ENCODE measurements at regions not wholly inside any gene's neighbourhood (a gene's known extent, or its start where the extent isn't known, plus 50 kb on each side); places are given as distances from the start of the nearest gene placed in this dataset.

DNA sequence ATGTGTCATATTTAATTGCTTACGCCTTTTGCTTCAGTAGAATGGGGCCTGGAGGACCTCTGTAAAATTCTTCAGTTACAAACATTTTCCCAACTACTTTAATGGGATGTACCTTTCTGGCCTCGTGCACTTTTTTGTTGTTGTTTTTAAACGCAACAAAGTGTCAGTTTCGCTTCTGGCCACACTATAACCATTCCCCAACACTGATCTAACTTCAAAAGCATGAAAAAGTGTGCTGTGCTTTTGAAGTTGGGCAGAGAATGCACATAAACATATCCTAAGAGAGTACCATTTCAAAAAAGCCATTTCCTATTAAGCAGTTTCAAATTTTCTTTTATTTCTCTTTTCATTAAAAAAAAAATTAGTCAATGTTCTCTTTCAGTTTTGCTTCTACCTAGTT, 435.8 kb downstream of the CNTN6 start:
- no peaks in the 10 kb centered on the region for H3K4me1 ChIP-seq
- H3K9me3 ChIP-seq = no peaks in the 10 kb centered on the region
- H3K27me3 ChIP-seq = no peaks in the 10 kb centered on the region
- H3K27ac ChIP-seq = no peak overlapping the region
- no peaks in the 10 kb centered on the region for H3K36me3 ChIP-seq
- H3K4me3 ChIP-seq = no peak overlapping the region
- 59 to 80% methylated on average over 4 of the region's 4 CpGs for WGBS, 2 donors (ENCODE audit: low coverage in 1 of 2)
- ATAC-seq = no peak
- TF ChIP-seq POLR2AphosphoS5 (IDR thresholded peaks at IDR 0.05) (no peak), EP300 (IDR thresholded peaks at IDR 0.05) (no peak), POLR2A (IDR thresholded peaks at IDR 0.05) (no peak), CTCF (IDR thresholded peaks at IDR 0.05) (no peak)

GRCh38 chr3:1529676-1530075, 436.9 kb downstream of the CNTN6 start:
- no peak for ATAC-seq
- 55 to 60% methylated on average over 4 of the region's 4 CpGs for WGBS, 2 donors (ENCODE audit: low coverage in 1 of 2)
- Histone ChIP-seq H3K36me3 (no peaks in the 10 kb centered on the region), H3K9me3 (no peaks in the 10 kb centered on the region), H3K27ac (no peak overlapping the region), H3K4me3 (no peak overlapping the region), H3K27me3 (no peaks in the 10 kb centered on the region), H3K4me1 (no peaks in the 10 kb centered on the region)
- no peak for TF ChIP-seq CTCF (IDR thresholded peaks at IDR 0.05)
- no peak for TF ChIP-seq POLR2AphosphoS5 (IDR thresholded peaks at IDR 0.05)
- no peak for TF ChIP-seq POLR2A (IDR thresholded peaks at IDR 0.05)
- no peak for TF ChIP-seq EP300 (IDR thresholded peaks at IDR 0.05)

DNA sequence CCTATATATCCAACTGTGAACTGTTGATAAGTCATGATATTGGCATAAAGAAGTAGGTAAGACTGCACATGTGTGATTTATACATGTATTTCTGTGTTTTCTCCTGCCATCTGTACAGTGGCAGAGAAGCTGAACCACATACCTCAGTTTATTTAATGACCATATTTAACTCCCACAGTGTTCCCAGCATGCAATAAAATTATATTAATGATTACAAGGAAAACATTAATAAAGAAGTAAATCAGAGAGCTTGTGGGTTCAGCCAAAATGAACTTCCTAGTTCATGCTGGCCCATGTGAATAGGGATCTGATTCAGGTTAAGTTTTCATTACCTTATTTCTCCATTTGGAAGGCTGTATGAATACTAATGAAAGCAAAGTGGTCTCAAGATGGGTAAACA, 439.2 kb downstream of the CNTN6 start:
- Histone ChIP-seq H3K4me1 (no peaks in the 10 kb centered on the region), H3K4me3 (no peak overlapping the region), H3K9me3 (peaks cover 0 to 14% (median 0%) of the 10 kb centered on the region in 3 donors), H3K27ac (no peak overlapping the region), H3K27me3 (no peaks in the 10 kb centered on the region), H3K36me3 (no peaks in the 10 kb centered on the region)
- TF ChIP-seq CTCF (IDR thresholded peaks at IDR 0.05) (no peak), EP300 (IDR thresholded peaks at IDR 0.05) (no peak), POLR2AphosphoS5 (IDR thresholded peaks at IDR 0.05) (no peak), POLR2A (IDR thresholded peaks at IDR 0.05) (no peak)
- ATAC-seq = no peak

GRCh38 chr3:1532935-1533606, 440.2 kb downstream of the CNTN6 start:
- H3K27me3 ChIP-seq = no peaks in the 10 kb centered on the region
- no peak overlapping the region for H3K4me3 ChIP-seq
- TF ChIP-seq EP300 (IDR thresholded peaks at IDR 0.05) (no peak), POLR2A (IDR thresholded peaks at IDR 0.05) (no peak), CTCF (IDR thresholded peaks at IDR 0.05) (no peak), POLR2AphosphoS5 (IDR thresholded peaks at IDR 0.05) (no peak)
- no peak overlapping the region for H3K27ac ChIP-seq
- 90 to 94% methylated on average over 4 of the region's 4 CpGs for WGBS, 2 donors (ENCODE audit: low coverage in 1 of 2)
- no peaks in the 10 kb centered on the region for H3K36me3 ChIP-seq
- peaks cover 0 to 15% (median 0%) of the 10 kb centered on the region in 3 donors for H3K9me3 ChIP-seq
- ATAC-seq = no peak
- H3K4me1 ChIP-seq = no peaks in the 10 kb centered on the region

DNA sequence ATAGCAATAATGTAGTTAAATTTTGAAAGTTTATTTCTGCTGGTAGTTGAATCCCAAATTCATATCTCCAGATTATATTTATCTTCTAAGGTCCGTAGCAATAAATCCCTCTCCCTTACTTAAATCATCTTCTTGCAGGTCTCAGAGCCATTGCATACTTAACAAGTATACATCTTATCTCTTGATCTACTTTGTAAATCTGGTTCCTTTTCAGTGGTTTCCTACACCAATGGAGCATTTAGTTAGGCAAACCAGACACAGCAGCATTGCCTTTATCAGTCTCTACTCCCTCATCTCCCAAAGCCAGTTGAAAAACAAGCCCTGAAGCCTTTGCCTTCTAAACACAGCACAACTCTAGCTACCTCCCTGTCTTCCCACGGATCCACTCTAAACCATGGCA, 440.9 kb downstream of the CNTN6 start:
- no peak for TF ChIP-seq EP300 (IDR thresholded peaks at IDR 0.05)
- no peak for ATAC-seq
- H3K9me3 ChIP-seq = peaks cover 0 to 15% (median 0%) of the 10 kb centered on the region in 3 donors
- no peak overlapping the region for H3K27ac ChIP-seq
- 63 to 89% methylated on average over 2 of the region's 2 CpGs for WGBS, 2 donors (ENCODE audit: low coverage in 1 of 2)
- no peak overlapping the region for H3K4me3 ChIP-seq
- no peaks in the 10 kb centered on the region for H3K27me3 ChIP-seq
- H3K4me1 ChIP-seq = no peaks in the 10 kb centered on the region
- H3K36me3 ChIP-seq = no peaks in the 10 kb centered on the region

Measured in gastroesophageal sphincter (tissue), 4 donors.